ENCODE measurements at regions not wholly inside any gene's neighbourhood (a gene's known extent, or its start where the extent isn't known, plus 50 kb on each side); places are given as distances from the start of the nearest gene placed in this dataset.

DNA sequence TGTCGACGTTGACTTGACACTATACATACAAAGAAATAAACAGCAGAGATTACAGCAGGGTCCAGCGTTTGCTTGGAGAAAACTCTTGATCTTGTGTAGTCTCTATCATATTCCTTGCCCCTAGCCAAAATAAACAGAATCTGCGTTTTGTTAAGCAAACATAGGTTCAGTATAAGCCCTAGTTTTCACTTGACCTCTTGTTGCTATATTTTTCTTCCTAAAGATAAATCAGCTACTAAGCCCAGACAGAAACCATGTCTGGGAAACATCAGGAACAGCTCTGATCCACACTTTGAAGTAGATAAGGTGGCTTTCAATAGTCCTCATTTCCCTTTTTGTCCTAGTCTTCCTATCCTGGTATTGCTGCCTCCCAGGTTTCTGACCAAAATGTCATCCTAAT lies 328.2 kb upstream of the MAGI2 start:
- TF ChIP-seq, protein P1, sequence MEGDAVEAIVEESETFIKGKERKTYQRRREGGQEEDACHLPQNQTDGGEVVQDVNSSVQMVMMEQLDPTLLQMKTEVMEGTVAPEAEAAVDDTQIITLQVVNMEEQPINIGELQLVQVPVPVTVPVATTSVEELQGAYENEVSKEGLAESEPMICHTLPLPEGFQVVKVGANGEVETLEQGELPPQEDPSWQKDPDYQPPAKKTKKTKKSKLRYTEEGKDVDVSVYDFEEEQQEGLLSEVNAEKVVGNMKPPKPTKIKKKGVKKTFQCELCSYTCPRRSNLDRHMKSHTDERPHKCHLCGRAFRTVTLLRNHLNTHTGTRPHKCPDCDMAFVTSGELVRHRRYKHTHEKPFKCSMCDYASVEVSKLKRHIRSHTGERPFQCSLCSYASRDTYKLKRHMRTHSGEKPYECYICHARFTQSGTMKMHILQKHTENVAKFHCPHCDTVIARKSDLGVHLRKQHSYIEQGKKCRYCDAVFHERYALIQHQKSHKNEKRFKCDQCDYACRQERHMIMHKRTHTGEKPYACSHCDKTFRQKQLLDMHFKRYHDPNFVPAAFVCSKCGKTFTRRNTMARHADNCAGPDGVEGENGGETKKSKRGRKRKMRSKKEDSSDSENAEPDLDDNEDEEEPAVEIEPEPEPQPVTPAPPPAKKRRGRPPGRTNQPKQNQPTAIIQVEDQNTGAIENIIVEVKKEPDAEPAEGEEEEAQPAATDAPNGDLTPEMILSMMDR (conservative IDR thresholded peaks at IDR 0.05; ENCODE audit: low read length), result no peak
- no peak for TF ChIP-seq EZH2phosphoT487 (IDR thresholded peaks at IDR 0.05; ENCODE audit: borderline replicate concordance)
